NCI-H2081 (cell line): ENCODE measurements at regions not wholly inside any gene's neighbourhood (a gene's known extent, or its start where the extent isn't known, plus 50 kb on each side); places are given as distances from the start of the nearest gene placed in this dataset.
A peak's percentile ranks its signal among the peaks of the same experiment; 100 is the strongest.
"Not testable (repeated sequence)": the region's sequence is repeated elsewhere in the genome, so short reads cannot be mapped to it uniquely, and the experiment has no call there.

Experiments
- DNase-seq, 2 experiments: peaks; one replicate each; lab custom pipeline; 2025; lab: John Stamatoyannopoulos, UW

DNA sequence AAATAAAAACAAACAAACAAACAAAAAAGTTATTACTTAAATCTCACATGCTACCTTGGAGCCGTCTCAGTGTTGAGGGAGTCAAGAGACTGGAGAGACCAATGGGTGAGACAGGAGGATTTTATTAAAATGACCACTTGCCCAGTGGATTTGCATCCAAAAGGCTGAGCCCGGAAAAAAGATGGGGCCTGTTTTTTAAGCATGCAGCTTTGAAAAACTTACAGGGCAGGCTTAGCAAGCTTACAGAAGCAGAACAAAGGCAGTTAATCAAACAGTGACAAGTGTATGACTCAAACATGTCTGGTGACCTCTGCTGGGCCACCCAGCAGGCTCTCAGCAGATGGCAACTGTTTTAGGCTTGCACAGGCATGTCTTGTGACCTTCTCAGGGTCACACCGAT is 82.5 kb downstream of the POTEH start:
- not testable (repeated sequence) for DNase-seq

DNA sequence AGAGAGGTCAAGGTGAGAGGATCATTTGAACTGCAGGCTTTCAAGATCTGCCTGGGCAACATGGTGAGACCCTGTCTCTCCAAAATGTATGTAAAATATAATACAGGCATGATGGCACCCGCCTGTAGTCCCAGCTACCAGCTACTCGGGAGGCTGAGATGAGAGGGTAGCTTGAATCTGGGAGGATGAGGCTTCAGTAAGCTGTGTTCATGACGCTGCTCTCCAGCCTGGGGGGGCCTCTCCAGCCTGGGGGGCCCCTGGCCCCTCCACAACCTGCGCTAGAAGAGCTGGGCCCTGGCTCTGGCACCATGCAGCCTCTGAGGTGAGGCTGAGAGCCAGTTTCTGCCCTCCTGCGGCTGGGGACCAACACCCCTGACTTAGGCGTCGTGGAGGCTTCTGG is 85.3 kb downstream of the POTEH start:
- not testable (repeated sequence) for DNase-seq

DNA sequence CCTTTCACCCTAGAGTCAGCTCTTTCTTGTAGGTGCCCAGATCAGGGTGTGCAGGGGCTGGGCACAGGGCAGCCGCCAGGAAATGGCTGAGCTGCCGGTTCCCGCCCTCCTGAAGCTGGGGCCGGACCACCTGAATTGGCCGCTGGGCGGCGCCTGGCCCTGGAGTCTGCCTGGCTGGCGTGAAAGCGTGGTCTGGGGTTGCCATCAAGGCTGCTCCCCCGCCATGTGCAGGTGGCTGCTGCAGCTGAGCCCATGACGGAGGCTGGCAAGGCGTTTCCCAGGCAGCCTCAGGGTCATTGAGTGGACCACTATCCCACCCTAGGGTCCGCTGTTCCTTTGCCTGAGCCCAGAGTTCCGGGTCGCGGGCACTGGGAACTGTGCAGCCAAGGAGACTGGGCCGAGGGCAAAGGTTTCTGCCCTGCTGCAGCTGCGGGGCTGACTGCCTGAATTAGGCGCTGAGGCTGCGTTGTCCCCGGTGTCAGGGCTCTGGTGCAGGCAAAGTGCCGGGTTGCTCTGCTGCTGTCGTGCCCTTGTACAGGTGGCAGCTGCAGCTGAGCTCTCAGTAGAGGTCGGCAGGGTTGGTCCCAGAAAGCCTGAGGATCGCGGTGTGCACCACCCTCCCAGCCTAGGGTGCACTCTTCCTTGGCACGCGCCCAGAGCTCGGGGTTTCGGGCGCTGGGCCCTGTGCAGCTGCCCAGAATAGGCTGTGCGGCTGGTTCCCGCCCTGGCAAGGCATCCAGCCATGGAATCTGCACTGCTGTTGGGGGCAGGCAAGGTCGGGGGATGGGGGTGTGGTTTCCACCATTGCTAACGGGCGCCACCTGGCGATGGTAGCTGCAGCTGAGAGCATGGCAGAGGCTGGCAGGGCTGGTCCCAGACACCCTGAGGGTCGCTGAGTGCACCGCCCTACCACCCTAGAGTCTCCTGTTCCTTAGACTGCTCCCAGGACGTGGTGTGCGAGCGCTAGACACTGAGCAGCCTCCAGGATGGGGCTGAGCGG is 86.1 kb downstream of the POTEH start:
- peak in 1 of 2 experiments; percentile 8 for DNase-seq

- not testable (repeated sequence) for DNase-seq
Observed at GRCh38 chr22:15776727-15777126, 86.9 kb downstream of the POTEH start.

GRCh38 chr22:15777150-15777549 is 87.3 kb downstream of the POTEH start:
- not testable (repeated sequence) for DNase-seq

GRCh38 chr22:15777557-15777956 is 87.7 kb downstream of the POTEH start:
- DNase-seq = not testable (repeated sequence)

- not testable (repeated sequence) for DNase-seq
Observed at GRCh38 chr22:15778366-15778765, 88.5 kb downstream of the POTEH start.

- DNase-seq = not testable (repeated sequence)
Observed at GRCh38 chr22:15781652-15782051, 91.8 kb downstream of the POTEH start.

DNA sequence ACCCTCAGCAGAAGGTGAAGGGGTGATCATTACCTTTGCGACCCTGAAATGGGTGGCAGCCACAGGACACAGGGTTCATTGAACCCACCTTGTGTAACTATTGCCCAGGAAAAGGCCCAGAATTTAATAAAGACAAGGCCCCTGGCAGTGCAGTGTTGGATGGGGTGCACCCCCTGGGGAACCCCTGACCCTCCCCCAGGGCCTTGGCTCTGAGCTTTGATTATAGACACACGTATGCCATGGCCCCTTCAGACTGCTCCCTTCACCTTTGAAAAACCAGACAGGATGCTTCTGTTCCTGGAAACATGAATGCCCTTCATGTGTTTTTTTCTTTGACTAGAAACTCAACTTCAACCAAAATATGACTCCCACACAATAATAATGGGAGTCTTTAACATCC is 93.1 kb downstream of the POTEH start:
- DNase-seq = not testable (repeated sequence)

GRCh38 chr22:15784383-15785085 is 94.7 kb downstream of the POTEH start:
- DNase-seq = not testable (repeated sequence)

- DNase-seq = not testable (repeated sequence)
Observed at GRCh38 chr22:15786942-15787733, 97.3 kb downstream of the POTEH start.

GRCh38 chr22:15791557-15791956 is 101.7 kb downstream of the POTEH start:
- not testable (repeated sequence) for DNase-seq

DNA sequence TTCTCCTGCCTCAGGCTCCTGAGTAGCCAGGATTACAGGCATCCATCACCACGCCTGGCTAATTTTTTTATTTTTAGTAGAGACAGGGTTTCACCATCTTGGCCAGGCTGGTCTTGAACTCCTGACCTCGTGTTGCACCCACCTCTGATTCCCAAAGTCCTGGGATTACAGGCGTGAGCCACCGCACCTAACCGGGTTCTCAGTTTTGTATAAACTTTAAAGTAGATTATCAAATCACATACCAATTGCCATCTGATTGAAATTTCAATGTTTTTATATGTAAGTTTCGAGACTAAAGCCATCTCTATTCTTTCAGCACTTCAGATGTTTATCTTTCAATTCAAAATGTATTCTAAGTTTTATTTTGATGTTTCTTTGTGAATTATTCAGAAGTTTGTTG is 110.1 kb downstream of the POTEH start:
- not testable (repeated sequence) for DNase-seq

DNA sequence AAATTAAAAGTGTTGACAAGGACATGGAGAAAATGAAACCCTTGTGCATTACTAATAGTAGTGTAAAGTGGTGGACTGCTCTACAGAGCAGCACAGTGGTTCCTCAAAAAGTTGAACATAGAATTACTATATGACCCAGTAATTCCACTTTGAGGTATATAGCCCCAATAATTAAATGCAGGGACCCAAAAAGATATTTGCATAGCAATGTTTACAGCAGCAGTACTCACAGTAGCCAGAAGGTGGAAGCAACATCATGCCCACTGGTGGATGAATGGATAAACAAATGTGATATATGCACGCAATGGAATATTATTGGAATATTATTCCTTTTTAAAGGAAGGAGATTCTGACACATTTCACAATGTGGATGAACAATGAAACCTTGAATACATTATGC is 121.3 kb downstream of the POTEH start:
- DNase-seq = not testable (repeated sequence)

DNA sequence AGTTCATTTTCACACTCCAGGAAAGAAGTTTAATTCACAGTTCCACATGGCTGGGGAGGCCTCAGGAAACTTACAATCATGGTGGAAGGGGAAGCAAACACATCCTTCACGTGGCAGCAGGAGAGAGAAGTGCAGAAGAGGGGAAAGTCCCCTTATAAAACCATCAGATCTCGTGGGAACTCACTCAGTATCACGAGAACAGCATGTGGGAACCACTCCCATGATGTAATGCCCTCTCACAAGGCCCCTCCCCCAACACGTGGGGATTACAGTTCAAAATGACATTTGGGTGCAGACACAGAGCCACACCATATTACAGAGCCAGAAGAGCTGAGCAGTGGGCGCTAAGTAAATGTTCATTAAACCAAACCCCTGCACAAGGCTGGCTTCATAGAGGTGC is 126.0 kb downstream of the POTEH start:
- DNase-seq = not testable (repeated sequence)

- DNase-seq = not testable (repeated sequence)
Observed at GRCh38 chr22:15816470-15816869, 126.6 kb downstream of the POTEH start.

GRCh38 chr22:15817264-15817663 is 127.4 kb downstream of the POTEH start:
- not testable (repeated sequence) for DNase-seq

DNA sequence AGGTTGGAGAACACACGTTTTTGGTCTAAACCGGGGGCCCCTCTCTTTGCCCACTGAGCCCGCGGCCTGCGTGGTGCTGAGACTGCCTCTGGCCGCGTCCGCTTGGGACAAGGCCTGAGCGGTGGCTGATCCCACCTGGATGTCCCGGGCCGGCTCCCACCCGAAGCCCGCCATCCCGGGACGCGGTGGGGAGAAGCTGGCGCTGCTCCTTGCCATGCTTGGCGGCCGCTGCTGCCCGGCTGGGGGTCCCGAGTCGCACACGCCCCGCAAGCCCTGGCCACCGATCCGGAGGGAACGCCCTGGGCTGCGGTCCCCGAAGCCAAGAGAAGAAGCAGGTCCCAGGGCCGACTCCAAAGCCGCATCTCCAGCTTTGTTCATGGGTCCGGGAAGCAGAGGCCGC is 130.1 kb downstream of the POTEH start:
- DNase-seq = not testable (repeated sequence)

- not testable (repeated sequence) for DNase-seq
Observed at GRCh38 chr22:15821088-15821487, 131.3 kb downstream of the POTEH start.

DNA sequence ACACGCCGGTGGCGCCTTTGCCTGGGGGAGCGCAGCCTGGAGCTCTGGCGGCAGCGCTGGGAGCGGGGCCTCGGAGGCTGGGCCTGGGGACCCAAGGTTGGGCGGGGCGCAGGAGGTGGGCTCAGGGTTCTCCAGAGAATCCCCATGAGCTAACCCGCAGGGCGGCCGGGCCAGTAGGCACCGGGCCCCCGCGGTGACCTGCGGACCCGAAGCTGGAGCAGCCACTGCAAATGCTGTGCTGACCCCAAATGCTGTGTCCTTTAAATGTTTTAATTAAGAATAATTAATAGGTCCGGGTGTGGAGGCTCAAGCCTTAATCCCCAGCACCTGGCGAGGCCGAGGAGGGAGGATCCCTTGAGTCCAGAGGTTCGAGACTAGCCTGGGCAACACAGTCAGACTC is 132.2 kb downstream of the POTEH start:
- not testable (repeated sequence) for DNase-seq

DNA sequence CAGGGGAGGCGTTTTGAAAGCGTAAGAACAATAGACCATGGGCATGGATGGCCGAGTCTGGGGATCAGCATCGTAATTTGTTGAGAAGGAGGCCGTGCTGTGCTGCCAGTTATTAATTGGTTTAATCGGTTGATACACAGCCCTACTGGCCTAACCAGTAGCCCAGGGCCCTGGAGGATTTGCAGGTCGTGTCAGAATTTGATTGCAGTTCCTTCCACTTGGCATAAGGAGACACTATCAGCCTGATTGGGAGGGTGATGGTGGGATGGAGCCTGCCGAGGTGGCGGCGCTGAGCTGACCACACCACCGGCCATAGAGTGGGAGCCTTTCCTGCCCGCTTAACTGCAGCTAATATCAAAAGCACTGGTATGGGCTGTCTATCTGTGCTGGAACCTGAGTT is 133.4 kb downstream of the POTEH start:
- DNase-seq = not testable (repeated sequence)

GRCh38 chr22:15832235-15832634 is 142.4 kb downstream of the POTEH start:
- not testable (repeated sequence) for DNase-seq
